ENCODE measurements at regions not wholly inside any gene's neighbourhood (a gene's known extent, or its start where the extent isn't known, plus 50 kb on each side); places are given as distances from the start of the nearest gene placed in this dataset.

- TF ChIP-seq POLR2A (IDR thresholded peaks at IDR 0.05), result no peak
- TF ChIP-seq POLR2AphosphoS5 (IDR thresholded peaks at IDR 0.05), result no peak
Observed at GRCh38 chr10:130354573-130354954, 218.4 kb downstream of the GLRX3 start.
